ENCODE measurements at regions not wholly inside any gene's neighbourhood (a gene's known extent, or its start where the extent isn't known, plus 50 kb on each side); places are given as distances from the start of the nearest gene placed in this dataset.
"Not testable (repeated sequence)": the region's sequence is repeated elsewhere in the genome, so short reads cannot be mapped to it uniquely, and the experiment has no call there.

- DNase-seq = no peak
These were observed 1682.7 kb downstream of the BRINP3 start for GRCh38 chr1:188794969-188795368.

- not testable (repeated sequence) for DNase-seq
These were observed 1665.5 kb downstream of the BRINP3 start for GRCh38 chr1:188812153-188812552.

GRCh38 chr1:188812836-188813573 is 1664.7 kb downstream of the BRINP3 start:
- not testable (repeated sequence) for DNase-seq

GRCh38 chr1:188817814-188818213 is 1659.8 kb downstream of the BRINP3 start:
- DNase-seq = no peak

- DNase-seq = no peak
These were observed 1655.4 kb downstream of the BRINP3 start for GRCh38 chr1:188822248-188822647.

GRCh38 chr1:188825471-188825870 is 1652.2 kb downstream of the BRINP3 start:
- DNase-seq = no peak

- DNase-seq = no peak
These were observed 1650.9 kb downstream of the BRINP3 start for GRCh38 chr1:188826800-188827199.

- no peak for DNase-seq
These were observed 1650.3 kb downstream of the BRINP3 start for GRCh38 chr1:188827400-188827799.

- not testable (repeated sequence) for DNase-seq
These were observed 1636.5 kb downstream of the BRINP3 start for GRCh38 chr1:188841111-188841696.

GRCh38 chr1:188846468-188846867 is 1631.2 kb downstream of the BRINP3 start:
- no peak for DNase-seq

- DNase-seq = no peak
These were observed 1620.1 kb downstream of the BRINP3 start for GRCh38 chr1:188857526-188858087.

- DNase-seq = no peak
These were observed 1610.0 kb downstream of the BRINP3 start for GRCh38 chr1:188867614-188868013.

- DNase-seq = no peak
These were observed 1606.5 kb downstream of the BRINP3 start for GRCh38 chr1:188871164-188871563.

GRCh38 chr1:188872376-188872775 is 1605.3 kb downstream of the BRINP3 start:
- DNase-seq = no peak

- no peak for DNase-seq
These were observed 1600.0 kb downstream of the BRINP3 start for GRCh38 chr1:188877668-188878067.

GRCh38 chr1:188888386-188888785 is 1589.3 kb downstream of the BRINP3 start:
- DNase-seq = no peak

- no peak for DNase-seq
These were observed 1588.5 kb downstream of the BRINP3 start for GRCh38 chr1:188889166-188889565.

GRCh38 chr1:188891958-188892357 is 1585.7 kb downstream of the BRINP3 start:
- DNase-seq = no peak

- DNase-seq = no peak
These were observed 1582.1 kb downstream of the BRINP3 start for GRCh38 chr1:188895611-188896010.

GRCh38 chr1:188903241-188903640 is 1574.4 kb downstream of the BRINP3 start:
- DNase-seq = no peak

GRCh38 chr1:188904201-188904600 is 1573.5 kb downstream of the BRINP3 start:
- no peak for DNase-seq

- DNase-seq = no peak
These were observed 1570.6 kb downstream of the BRINP3 start for GRCh38 chr1:188906921-188907641.

- DNase-seq = no peak
These were observed 1547.3 kb downstream of the BRINP3 start for GRCh38 chr1:188930382-188930781.

- no peak for DNase-seq
These were observed 1546.2 kb downstream of the BRINP3 start for GRCh38 chr1:188931506-188931905.

Measured in T1000 (cell line).